Aorta (tissue), 5 donors: ENCODE measurements at regions not wholly inside any gene's neighbourhood (a gene's known extent, or its start where the extent isn't known, plus 50 kb on each side); places are given as distances from the start of the nearest gene placed in this dataset.

Experiments used
- ATAC-seq: fragments of 200-7000 bp; cut with Tn5 transposase; one replicate; pipeline ENCODE4 v1.9.1; 2022; ENCODE audit warnings: moderate library complexity; ENCODE audit not compliant: low FRiP score
- DNase-seq, 2 donors: peaks; one replicate each; pipeline ENCODE4 v3.0.0-alpha.2; 2020
- H3K27ac ChIP-seq, 2 donors: one replicate each; pipeline ENCODE4 v1.5.1; 2013; ENCODE audit warnings: low read length in 2 of 2, mild to moderate bottlenecking in 2 of 2, moderate library complexity in 2 of 2, control low read depth in 1 of 2, inconsistent platforms in 1 of 2, low read depth in 1 of 2
- H3K27me3 ChIP-seq, 2 donors: one replicate each; pipeline ENCODE4 v1.6.1; 2013; ENCODE audit warnings: control low read depth in 1 of 2, low read length in 1 of 2, mild to moderate bottlenecking in 1 of 2, moderate library complexity in 1 of 2; ENCODE audit not compliant: insufficient read depth in 2 of 2, control insufficient read depth in 1 of 2
- H3K36me3 ChIP-seq, 2 donors: one replicate each; pipeline ENCODE4 v1.6.1; 2013; ENCODE audit warnings: control low read depth in 1 of 2, low read length in 1 of 2, mild to moderate bottlenecking in 1 of 2; ENCODE audit not compliant: insufficient read depth in 2 of 2, control insufficient read depth in 1 of 2
- H3K4me1 ChIP-seq, 2 donors: one replicate each; pipeline ENCODE4 v1.6.1; 2013; ENCODE audit warnings: low read length in 2 of 2, control low read depth in 1 of 2, mild to moderate bottlenecking in 1 of 2, moderate library complexity in 1 of 2; ENCODE audit not compliant: insufficient read depth in 2 of 2, control insufficient read depth in 1 of 2
- H3K4me3 ChIP-seq, 2 donors: one replicate each; pipeline ENCODE4 v1.5.1; 2013; ENCODE audit warnings: low read length in 2 of 2, control low read depth in 1 of 2, mild to moderate bottlenecking in 1 of 2
- H3K9me3 ChIP-seq: one replicate; pipeline ENCODE4 v1.6.1; 2013; ENCODE audit warnings: mild to moderate bottlenecking, low read length; ENCODE audit not compliant: control insufficient read depth
- WGBS, 2 donors: extraction: QIAGEN DNeasy Blood & Tissue Kit; methylation state at CpG; one replicate each; pipeline ENCODE4 v1.1.7; 2013; 5-methylcytosine and 5-hydroxymethylcytosine counted together
- intact Hi-C, 2 donors: fragments of 100-400 bp; cut with DNase I; formaldehyde crosslinking; loops; one replicate each; pipeline versions ENCODE4 v1.14.2 to v1.15.0; 2022
- donor health status: healthy with polysubstance abuse.
- donor health status: Bipolar disorder and iron deficiency.
- donor health status: DM: no; HTN: no; CAD: no.
- donor health status: DM: no; HTN: no; CAD: no.
- donor health status: DM: yes; HTN: yes; CAD: no.

- intact Hi-C loops, result no loop called here
- no peak overlapping the region for H3K27ac ChIP-seq
- no peaks in the 10 kb centered on the region for H3K4me1 ChIP-seq
- H3K9me3 ChIP-seq, result peaks cover 3% of the 10 kb centered on the region
- no peak for ATAC-seq
- no peaks in the 10 kb centered on the region for H3K27me3 ChIP-seq
- 25 to 30% methylated on average over 1 of the region's 1 CpG for WGBS, 2 donors
- H3K36me3 ChIP-seq, result no peaks in the 10 kb centered on the region
- DNase-seq, result no peak
- no peak overlapping the region for H3K4me3 ChIP-seq
Observed at GRCh38 chr4:103478734-103479133, 241.1 kb downstream of the TACR3 start.

GRCh38 chr4:103478210-103478609, 241.6 kb downstream of the TACR3 start:
- Histone ChIP-seq H3K27me3 (no peaks in the 10 kb centered on the region), H3K4me3 (no peak overlapping the region), H3K4me1 (no peaks in the 10 kb centered on the region), H3K9me3 (peaks cover 3% of the 10 kb centered on the region), H3K27ac (no peak overlapping the region), H3K36me3 (no peaks in the 10 kb centered on the region)
- DNase-seq (no peak), ATAC-seq (no peak)
- 26 to 29% methylated on average over 1 of the region's 1 CpG for WGBS, 2 donors
- intact Hi-C loops, result no loop called here

- H3K4me1 ChIP-seq, result no peaks in the 10 kb centered on the region
- no peak overlapping the region for H3K4me3 ChIP-seq
- no peaks in the 10 kb centered on the region for H3K36me3 ChIP-seq
- no peaks in the 10 kb centered on the region for H3K27me3 ChIP-seq
- WGBS, 2 donors, result 85 to 87% methylated on average over 2 of the region's 2 CpGs
- DNase-seq (no peak), ATAC-seq (no peak)
- H3K9me3 ChIP-seq, result no peaks in the 10 kb centered on the region
- H3K27ac ChIP-seq, result no peak overlapping the region
- intact Hi-C loops, result no loop called here
Observed at GRCh38 chr4:103457566-103457965, 259.4 kb upstream of the CENPE start.

DNA sequence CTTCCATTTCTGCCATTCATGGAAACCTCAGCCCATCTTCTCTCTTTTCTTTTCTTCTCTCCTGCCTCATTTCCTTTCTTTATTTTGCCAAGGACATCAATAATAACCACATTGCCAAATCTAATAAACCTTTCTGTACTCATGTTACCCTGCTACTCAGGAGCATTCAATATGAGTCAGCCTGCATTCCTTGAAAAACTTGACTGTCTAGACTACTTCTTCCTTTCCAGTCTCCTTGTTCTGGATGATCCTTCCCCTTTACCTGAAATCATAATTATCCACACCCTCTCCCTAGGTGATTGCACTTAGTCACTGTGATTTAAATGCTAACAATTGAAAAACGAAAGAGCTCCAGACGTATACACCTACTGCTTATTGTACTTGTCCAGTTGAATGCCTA, 253.2 kb upstream of the CENPE start:
- no peaks in the 10 kb centered on the region for H3K4me1 ChIP-seq
- 74 to 80% methylated on average over 2 of the region's 2 CpGs for WGBS, 2 donors
- no peak overlapping the region for H3K4me3 ChIP-seq
- intact Hi-C loops, result no loop called here
- H3K27me3 ChIP-seq, result no peaks in the 10 kb centered on the region
- no peak for ATAC-seq
- H3K36me3 ChIP-seq, result no peaks in the 10 kb centered on the region
- H3K27ac ChIP-seq, result no peak overlapping the region
- no peaks in the 10 kb centered on the region for H3K9me3 ChIP-seq
- no peak for DNase-seq

DNA sequence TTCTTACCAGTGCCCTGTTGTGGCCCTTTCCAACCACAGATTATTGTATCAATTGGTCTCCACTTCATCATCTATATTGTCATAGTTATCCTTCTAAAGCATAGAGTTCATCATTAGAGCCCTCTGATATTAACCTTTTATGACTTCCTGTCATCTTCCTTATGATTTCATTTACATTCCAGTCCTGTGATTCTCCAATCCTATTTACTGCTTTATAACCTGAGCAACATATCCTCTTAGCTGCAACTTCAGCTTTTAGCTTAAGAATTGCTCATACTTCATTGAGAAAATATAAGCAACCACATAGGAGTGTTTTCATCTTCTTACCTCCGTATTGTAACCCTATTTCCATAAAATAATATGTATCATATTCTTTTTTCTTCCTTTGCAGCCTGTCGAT, 252.6 kb upstream of the CENPE start:
- H3K27ac ChIP-seq, result no peak overlapping the region
- H3K27me3 ChIP-seq, result no peaks in the 10 kb centered on the region
- no peak for DNase-seq
- H3K4me1 ChIP-seq, result no peaks in the 10 kb centered on the region
- no peaks in the 10 kb centered on the region for H3K36me3 ChIP-seq
- 72 to 77% methylated on average over 2 of the region's 2 CpGs for WGBS, 2 donors
- no peak for ATAC-seq
- H3K9me3 ChIP-seq, result no peaks in the 10 kb centered on the region
- intact Hi-C loops, result no loop called here
- no peak overlapping the region for H3K4me3 ChIP-seq

DNA sequence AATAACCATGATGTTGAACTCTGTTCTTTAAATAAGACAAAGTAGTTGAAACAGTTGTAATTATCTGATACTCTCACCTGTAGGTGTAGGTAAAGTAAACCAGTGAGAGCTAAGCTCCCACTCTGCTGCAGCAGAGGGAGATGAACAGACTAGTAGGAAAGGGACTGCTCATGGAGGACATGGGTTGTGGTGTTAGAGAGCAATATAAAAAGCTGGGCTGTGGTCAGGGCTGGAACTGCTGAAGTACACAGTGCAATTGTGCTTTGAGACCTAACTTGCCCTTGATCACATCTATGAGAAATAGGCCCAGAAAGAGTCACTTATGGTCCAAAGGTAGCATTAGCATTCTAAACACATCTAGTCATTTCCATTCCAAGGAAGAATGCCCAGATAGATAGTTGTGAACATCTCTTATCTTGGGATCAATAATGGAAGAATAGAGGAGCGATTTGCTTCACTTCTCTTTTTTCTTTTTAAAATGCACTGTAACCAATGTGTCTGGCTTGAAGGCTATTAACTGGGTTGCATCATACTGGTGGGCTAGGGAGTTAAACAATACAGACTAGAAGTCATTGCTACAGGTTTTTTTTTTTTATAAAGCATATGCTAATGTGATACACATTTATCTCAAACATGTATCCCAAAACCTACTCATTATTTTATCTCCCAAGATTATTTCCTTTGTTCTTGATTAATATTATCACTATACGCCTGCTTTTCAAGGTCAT, 251.3 kb upstream of the CENPE start:
- Histone ChIP-seq H3K27ac (no peak overlapping the region), H3K4me3 (no peak overlapping the region), H3K27me3 (no peaks in the 10 kb centered on the region), H3K9me3 (no peaks in the 10 kb centered on the region), H3K4me1 (no peaks in the 10 kb centered on the region), H3K36me3 (no peaks in the 10 kb centered on the region)
- intact Hi-C loops, result no loop called here
- 70 to 75% methylated on average over 2 of the region's 2 CpGs for WGBS, 2 donors
- DNase-seq (no peak), ATAC-seq (no peak)

DNA sequence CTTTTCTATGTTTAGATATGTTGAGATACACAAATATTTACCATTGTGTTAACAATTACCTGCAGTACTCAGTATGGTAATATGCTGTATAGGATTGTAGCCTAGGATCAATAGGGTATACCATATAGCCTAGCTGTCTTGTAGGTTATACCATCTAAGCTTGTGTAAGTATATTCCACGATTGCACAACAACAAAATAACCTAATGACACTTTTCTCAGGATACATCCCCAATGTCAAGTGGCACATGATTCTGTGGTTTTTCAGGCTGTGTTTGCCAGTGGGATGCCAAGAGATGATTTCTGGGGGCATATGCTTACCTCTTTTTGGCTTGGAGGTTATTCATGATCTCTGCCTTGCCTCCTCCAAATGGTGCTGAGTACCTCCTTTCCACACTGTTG, 247.2 kb upstream of the CENPE start:
- Histone ChIP-seq H3K4me3 (no peak overlapping the region), H3K4me1 (no peaks in the 10 kb centered on the region), H3K9me3 (no peaks in the 10 kb centered on the region), H3K36me3 (no peaks in the 10 kb centered on the region), H3K27me3 (no peaks in the 10 kb centered on the region), H3K27ac (no peak overlapping the region)
- no peak for DNase-seq
- ATAC-seq, result no peak
- intact Hi-C loops, result no loop called here
- WGBS, 2 donors, result 65 to 83% methylated on average over 1 of the region's 1 CpG

- H3K9me3 ChIP-seq, result no peaks in the 10 kb centered on the region
- DNase-seq (no peak), ATAC-seq (no peak)
- H3K4me1 ChIP-seq, result no peaks in the 10 kb centered on the region
- WGBS, 2 donors, result 57 to 64% methylated on average over 3 of the region's 3 CpGs
- no peaks in the 10 kb centered on the region for H3K27me3 ChIP-seq
- intact Hi-C loops, result no loop called here
- H3K4me3 ChIP-seq, result no peak overlapping the region
- H3K27ac ChIP-seq, result no peak overlapping the region
- no peaks in the 10 kb centered on the region for H3K36me3 ChIP-seq
Observed at GRCh38 chr4:103443324-103443723, 245.2 kb upstream of the CENPE start.

DNA sequence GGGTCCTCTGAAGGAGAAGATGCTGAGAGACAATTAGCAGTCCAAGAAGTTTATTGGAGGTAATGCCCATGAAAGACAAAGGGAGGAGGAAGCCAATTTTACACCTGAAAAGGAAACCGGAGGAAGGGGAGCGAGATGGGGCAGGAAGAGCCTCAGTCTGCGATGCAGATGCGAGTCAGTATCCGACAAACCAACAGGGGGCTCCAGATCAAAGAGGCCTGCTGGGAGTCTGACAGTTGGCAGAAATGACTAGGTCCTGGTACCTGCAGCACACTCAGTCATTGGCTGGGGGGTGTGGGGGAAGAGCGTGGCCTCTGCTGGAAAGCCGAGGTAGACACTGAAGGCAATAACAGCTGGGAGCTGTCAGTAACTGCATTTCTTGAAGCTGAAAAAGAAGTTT, 231.1 kb upstream of the CENPE start:
- H3K4me1 ChIP-seq, result no peaks in the 10 kb centered on the region

More for the DNA sequence above, 231.1 kb upstream of the CENPE start:
- intact Hi-C loops, result no loop called here
- Histone ChIP-seq H3K9me3 (no peaks in the 10 kb centered on the region), H3K27me3 (no peaks in the 10 kb centered on the region), H3K4me3 (no peak overlapping the region), H3K36me3 (no peaks in the 10 kb centered on the region), H3K27ac (no peak overlapping the region)
- ATAC-seq (no peak), DNase-seq (no peak)
- WGBS, 2 donors, result 9 to 11% methylated on average over 7 of the region's 7 CpGs
